ENCODE measurements at regions not wholly inside any gene's neighbourhood (a gene's known extent, or its start where the extent isn't known, plus 50 kb on each side); places are given as distances from the start of the nearest gene placed in this dataset.

- DNase-seq (ENCODE audit: low read depth, low spot score), result no peak
- in situ Hi-C loops (cut with HindIII; ENCODE audit: low sequenced_read_pairs), result no loop called here
- no peak overlapping the region for H3K4me3 ChIP-seq (ENCODE audit: low read depth, low read length)
- TF ChIP-seq CTCF (IDR thresholded peaks at IDR 0.05; ENCODE audit: low read depth, low read length), result no peak
These were observed 140.5 kb upstream of the COBL start for GRCh38 chr7:51457079-51457478.

- H3K4me3 ChIP-seq (ENCODE audit: low read depth, low read length), result no peak overlapping the region
- in situ Hi-C loops (cut with HindIII; ENCODE audit: low sequenced_read_pairs), result no loop called here
- no peak for TF ChIP-seq CTCF (IDR thresholded peaks at IDR 0.05; ENCODE audit: low read depth, low read length)
- no peak for DNase-seq (ENCODE audit: low read depth, low spot score)
These were observed 139.9 kb upstream of the COBL start for GRCh38 chr7:51456431-51457060.

- no peak overlapping the region for H3K4me3 ChIP-seq (ENCODE audit: low read depth, low read length)
- no peak for DNase-seq (ENCODE audit: low read depth, low spot score)
- no peak for TF ChIP-seq CTCF (IDR thresholded peaks at IDR 0.05; ENCODE audit: low read depth, low read length)
- in situ Hi-C loops (cut with HindIII; ENCODE audit: low sequenced_read_pairs), result no loop called here
These were observed 139.3 kb upstream of the COBL start for GRCh38 chr7:51455948-51456347.

- in situ Hi-C loops (cut with HindIII; ENCODE audit: low sequenced_read_pairs), result no loop called here
- TF ChIP-seq CTCF (IDR thresholded peaks at IDR 0.05; ENCODE audit: low read depth, low read length), result no peak
- no peak overlapping the region for H3K4me3 ChIP-seq (ENCODE audit: low read depth, low read length)
- DNase-seq (ENCODE audit: low read depth, low spot score), result no peak
These were observed 138.9 kb upstream of the COBL start for GRCh38 chr7:51455513-51455912.

- in situ Hi-C loops (cut with HindIII; ENCODE audit: low sequenced_read_pairs), result no loop called here
- TF ChIP-seq CTCF (IDR thresholded peaks at IDR 0.05; ENCODE audit: low read depth, low read length), result no peak
- no peak overlapping the region for H3K4me3 ChIP-seq (ENCODE audit: low read depth, low read length)
- no peak for DNase-seq (ENCODE audit: low read depth, low spot score)
These were observed 138.5 kb upstream of the COBL start for GRCh38 chr7:51455086-51455485.

- no peak overlapping the region for H3K4me3 ChIP-seq (ENCODE audit: low read depth, low read length)
- no peak for TF ChIP-seq CTCF (IDR thresholded peaks at IDR 0.05; ENCODE audit: low read depth, low read length)
- DNase-seq (ENCODE audit: low read depth, low spot score), result no peak
- in situ Hi-C loops (cut with HindIII; ENCODE audit: low sequenced_read_pairs), result no loop called here
These were observed 136.1 kb upstream of the COBL start for GRCh38 chr7:51452694-51453093.
